H1 (cell line): ENCODE measurements at regions not wholly inside any gene's neighbourhood (a gene's known extent, or its start where the extent isn't known, plus 50 kb on each side); places are given as distances from the start of the nearest gene placed in this dataset.

Source experiments
- CTCF ChIA-PET: fragments of 300-600 bp; sonication (Branson Sonifier 250); formaldehyde crosslinking; loops from one replicate; lab custom pipeline; 2021; ENCODE audit not compliant: partially characterized antibody; lab: Charles Lee
- POLR2A ChIA-PET: fragments of 300-600 bp; sonication (Branson Sonifier 250); formaldehyde crosslinking; loops from one replicate; lab custom pipeline; 2021; ENCODE audit warnings: inconsistent platforms; ENCODE audit not compliant: partially characterized antibody; lab: Charles Lee
- DNase-seq, 2 experiments: peaks; one replicate each; pipeline versions ENCODE4 v3.0.0 to v3.0.0-alpha.2; 2010 to 2022; ENCODE audit warnings: low spot score in 2 of 2, low read depth in 1 of 2, mixed read lengths in 1 of 2
- FAIRE-seq: peaks from 2 replicates; lab custom pipeline; 2011; peaks lifted over from hg19 to GRCh38; lab: Jason Lieb, UNC
- H2AFZ ChIP-seq: 2 replicates; pipeline ENCODE4 v1.8.1; 2012; ENCODE audit warnings: low read length, inconsistent platforms
- H2AK5ac ChIP-seq: 2 replicates; pipeline ENCODE4 v1.6.1; 2013; ENCODE audit warnings: low read depth, low read length
- H2BK120ac ChIP-seq: replicated peaks from 2 replicates; pipeline ENCODE3; 2013; ENCODE audit warnings: low read depth, low read length, inconsistent platforms
- H2BK12ac ChIP-seq: 2 replicates; pipeline ENCODE4 v1.6.1; 2013; ENCODE audit warnings: low read depth, low read length
- H2BK15ac ChIP-seq: 2 replicates; pipeline ENCODE4 v1.6.1; 2013; ENCODE audit warnings: low read length
- H2BK20ac ChIP-seq: 2 replicates; pipeline ENCODE4 v1.6.1; 2013; ENCODE audit warnings: low read length
- H2BK5ac ChIP-seq: 2 replicates; pipeline ENCODE4 v1.6.1; 2013; ENCODE audit warnings: low read depth, low read length
- H3K14ac ChIP-seq: 2 replicates; pipeline ENCODE4 v1.6.1; 2013; ENCODE audit warnings: inconsistent platforms; ENCODE audit not compliant: insufficient read length
- H3K18ac ChIP-seq: 2 replicates; pipeline ENCODE4 v1.6.1; 2013; ENCODE audit warnings: low read length; ENCODE audit errors: extremely low read depth
- H3K23ac ChIP-seq: 2 replicates; pipeline ENCODE4 v1.6.1; 2013; ENCODE audit warnings: inconsistent platforms; ENCODE audit not compliant: insufficient read length
- H3K23me2 ChIP-seq: 2 replicates; pipeline ENCODE4 v1.6.1; 2013; ENCODE audit warnings: low read depth, low read length
- H3K27ac ChIP-seq: 2 replicates; pipeline ENCODE4 v1.6.1; 2011; ENCODE audit warnings: low read depth, low read length, inconsistent platforms
- H3K27me3 ChIP-seq, 4 experiments: replicated peaks in 1 of 4; 1 replicate in 1 of 4; 2 replicates in 3 of 4; pipeline versions ENCODE4 v1.6.1 to v1.8.1; 2011 to 2013; ENCODE audit warnings: low read length in 3 of 4, mild to moderate bottlenecking in 3 of 4, inconsistent platforms in 2 of 4, mixed read lengths in 2 of 4, moderate library complexity in 1 of 4; ENCODE audit not compliant: control insufficient read depth in 3 of 4, insufficient read depth in 3 of 4; ENCODE audit errors: extremely low read depth in 1 of 4
- H3K36me3 ChIP-seq, 4 experiments: 2 replicates each; pipeline versions ENCODE4 v1.6.1 to v1.8.1; 2011 to 2013; ENCODE audit warnings: mild to moderate bottlenecking in 4 of 4, low read length in 3 of 4, moderate library complexity in 2 of 4, control low read depth in 1 of 4, inconsistent platforms in 1 of 4; ENCODE audit not compliant: insufficient read depth in 4 of 4, control insufficient read depth in 2 of 4
- H3K4ac ChIP-seq: replicated peaks from 2 replicates; pipeline ENCODE3; 2013; ENCODE audit warnings: low read length, low read depth, mixed read lengths, inconsistent platforms; ENCODE audit not compliant: insufficient read length
- H3K4me1 ChIP-seq, 4 experiments: replicated peaks in 1 of 4; 1 replicate in 1 of 4; 2 replicates in 3 of 4; pipeline versions ENCODE4 v1.6.1 to v1.8.1; 2011 to 2013; ENCODE audit warnings: low read length in 3 of 4, inconsistent platforms in 2 of 4, mixed read lengths in 1 of 4; ENCODE audit not compliant: insufficient read depth in 4 of 4, control insufficient read depth in 3 of 4
- H3K4me2 ChIP-seq, 2 experiments: 2 replicates each; pipeline versions ENCODE4 v1.6.1 to v1.8.1; 2011 to 2013; ENCODE audit warnings: low read depth in 2 of 2, low read length in 2 of 2, control low read depth in 1 of 2, inconsistent platforms in 1 of 2, mild to moderate bottlenecking in 1 of 2; ENCODE audit not compliant: insufficient read depth in 1 of 2
- H3K4me3 ChIP-seq, 4 experiments: fragments of 200-600, 300-600 bp in 1 of 4; sonication (generic), shearing (Covaris generic), sonication (Bioruptor Twin) in 1 of 4; 2 replicates each; pipeline versions ENCODE4 v1.5.1 to v1.8.1; 2011 to 2016; ENCODE audit warnings: low read length in 4 of 4, low read depth in 3 of 4, control low read depth in 2 of 4, inconsistent platforms in 2 of 4, mild to moderate bottlenecking in 2 of 4, mixed read lengths in 1 of 4, moderate library complexity in 1 of 4; ENCODE audit not compliant: insufficient read depth in 2 of 4; ENCODE audit errors: extremely low read depth in 1 of 4
- H3K56ac ChIP-seq: replicated peaks from 2 replicates; pipeline ENCODE3; 2013; ENCODE audit warnings: low read depth, mild to moderate bottlenecking, mixed read lengths, low read length, inconsistent platforms; ENCODE audit not compliant: insufficient read length
- H3K79me1 ChIP-seq: 2 replicates; pipeline ENCODE4 v1.6.1; 2013; ENCODE audit warnings: low read depth, low read length, control low read depth
- H3K79me2 ChIP-seq, 2 experiments: 2 replicates each; pipeline versions ENCODE4 v1.6.1 to v1.8.1; 2012 to 2013; ENCODE audit warnings: low read length in 2 of 2, mild to moderate bottlenecking in 2 of 2, inconsistent platforms in 1 of 2; ENCODE audit not compliant: insufficient read depth in 2 of 2, control insufficient read depth in 1 of 2
- H3K9ac ChIP-seq, 4 experiments: replicated peaks in 1 of 4; 1 replicate in 1 of 4; 2 replicates in 3 of 4; pipeline versions ENCODE4 v1.6.1 to v1.8.1; 2011 to 2013; ENCODE audit warnings: low read depth in 3 of 4, low read length in 3 of 4, control low read depth in 2 of 4, mild to moderate bottlenecking in 2 of 4, moderate library complexity in 2 of 4, inconsistent platforms in 1 of 4; ENCODE audit errors: extremely low read depth in 1 of 4
- H3K9me3 ChIP-seq, 2 experiments: 2 replicates each; pipeline versions ENCODE4 v1.6.1 to v1.8.1; 2012 to 2013; ENCODE audit warnings: mild to moderate bottlenecking in 2 of 2, moderate library complexity in 2 of 2, control low read depth in 1 of 2, inconsistent platforms in 1 of 2, low read depth in 1 of 2, low read length in 1 of 2, mixed read lengths in 1 of 2; ENCODE audit not compliant: insufficient read depth in 2 of 2
- H4K20me1 ChIP-seq, 2 experiments: replicated peaks in 1 of 2; 2 replicates each; pipeline versions ENCODE3 to v1.8.1; 2011 to 2013; ENCODE audit warnings: inconsistent platforms in 2 of 2, low read length in 2 of 2, mild to moderate bottlenecking in 1 of 2; ENCODE audit not compliant: insufficient read depth in 2 of 2, control insufficient read depth in 1 of 2
- H4K5ac ChIP-seq: 2 replicates; pipeline ENCODE4 v1.6.1; 2013; ENCODE audit warnings: low read length, low read depth, mixed read lengths, inconsistent platforms; ENCODE audit not compliant: insufficient read length
- H4K8ac ChIP-seq: 2 replicates; pipeline ENCODE4 v1.8.0; 2013; ENCODE audit warnings: mild to moderate bottlenecking, moderate library complexity, low read length, inconsistent platforms; ENCODE audit not compliant: insufficient read depth; ENCODE audit errors: extremely low read depth
- H4K91ac ChIP-seq: replicated peaks from 2 replicates; pipeline ENCODE3; 2013; ENCODE audit warnings: low read length, mixed read lengths, inconsistent platforms; ENCODE audit not compliant: insufficient read length
- CBX8 ChIP-seq: fragments of 300-800, 300-1000 bp; sonication (generic); IDR thresholded peaks from 2 replicates; pipeline ENCODE4 v1.7.1; 2016; ENCODE audit warnings: low read depth, low read length, borderline replicate concordance
- CTBP2 ChIP-seq: IDR thresholded peaks from 2 replicates; pipeline ENCODE4 v1.7.0; 2011; ENCODE audit warnings: borderline replicate concordance, mild to moderate bottlenecking, moderate library complexity, mixed read lengths, low read length; ENCODE audit not compliant: insufficient read depth, insufficient read length
- CTCF ChIP-seq, 3 experiments: IDR thresholded peaks; 1 replicate in 2 of 3; 2 replicates in 1 of 3; pipeline versions ENCODE4 v1.5.1 to v1.6.1; 2011; ENCODE audit warnings: low read length in 3 of 3, mild to moderate bottlenecking in 3 of 3, inconsistent platforms in 2 of 3, low read depth in 1 of 3, moderate library complexity in 1 of 3; ENCODE audit not compliant: insufficient read depth in 1 of 3; ENCODE audit errors: control extremely low read depth in 1 of 3
- EGR1 ChIP-seq: IDR thresholded peaks from 2 replicates; pipeline ENCODE4 v1.6.1; 2011; ENCODE audit warnings: low read depth, low read length, borderline replicate concordance
- EZH2 ChIP-seq: fragments of 200-600 bp; sonication (generic); IDR thresholded peaks from 2 replicates; pipeline ENCODE4 v1.7.1; 2012; ENCODE audit warnings: low read depth, mild to moderate bottlenecking, moderate library complexity, low read length, inconsistent platforms; ENCODE audit not compliant: severe bottlenecking
- RBBP5 ChIP-seq: IDR thresholded peaks from 2 replicates; pipeline ENCODE4 v1.7.1; 2012; ENCODE audit warnings: low read depth, mild to moderate bottlenecking, inconsistent platforms, low read length, moderate library complexity, borderline replicate concordance
- RFX5 ChIP-seq: IDR thresholded peaks from 2 replicates; pipeline ENCODE4 v1.6.1; 2011; ENCODE audit warnings: low read depth, low read length, improper control_type of control experiment, borderline replicate concordance
- SAP30 ChIP-seq: fragments of 300-600 bp; sonication (generic); IDR thresholded peaks from 2 replicates; pipeline ENCODE4 v1.7.1; 2012; ENCODE audit warnings: low read length, moderate library complexity, mild to moderate bottlenecking, inconsistent platforms; ENCODE audit not compliant: insufficient read depth, insufficient replicate concordance
- SIN3A ChIP-seq, 2 experiments: IDR thresholded peaks in 1 of 2; conservative IDR thresholded peaks in 1 of 2; 2 replicates each; pipeline ENCODE4 v1.6.1; 2011 to 2012; ENCODE audit warnings: low read length in 2 of 2, improper control_type of control experiment in 1 of 2, low read depth in 1 of 2, mild to moderate bottlenecking in 1 of 2
- TAF1 ChIP-seq: IDR thresholded peaks from 2 replicates; pipeline ENCODE4 v1.6.1; 2011; ENCODE audit warnings: mild to moderate bottlenecking, low read depth, low read length
- WGBS, 2 experiments: shearing (Covaris generic) in 1 of 2; methylation state at CpG; one replicate each; pipeline versions ENCODE4 v1.1.6 to v1.1.7; 2013 to 2015; ENCODE audit warnings: low lambda C conversion rate in 2 of 2, mixed read lengths in 2 of 2, inconsistent platforms in 1 of 2, low coverage in 1 of 2, missing lambda C conversion rate in 1 of 2; ENCODE audit not compliant: insufficient replicate concordance in 2 of 2, insufficient coverage in 1 of 2, insufficient read length in 1 of 2; ENCODE audit errors: extremely low coverage in 1 of 2, missing lambda C conversion rate in 1 of 2; 5-methylcytosine and 5-hydroxymethylcytosine counted together

GRCh38 chr5:116674881-116675625, 100.4 kb upstream of the SEMA6A start:
- no peaks in the 10 kb centered on the region for H3K79me2 ChIP-seq
- no peak overlapping the region for H4K5ac ChIP-seq
- no peak overlapping the region for H4K8ac ChIP-seq
- no peaks in the 10 kb centered on the region for H3K23me2 ChIP-seq
- no peaks in the 10 kb centered on the region for H4K20me1 ChIP-seq
- H3K4ac ChIP-seq, result no peak overlapping the region
- H3K36me3 ChIP-seq, result no peaks in the 10 kb centered on the region
- H3K23ac ChIP-seq, result no peak overlapping the region
- no peak overlapping the region for H3K27ac ChIP-seq
- H2BK15ac ChIP-seq, result no peak overlapping the region
- no peak overlapping the region for H2AFZ ChIP-seq
- no peak overlapping the region for H3K9ac ChIP-seq
- H2BK20ac ChIP-seq, result no peak overlapping the region
- CTCF ChIA-PET, result no interaction called here
- H3K9me3 ChIP-seq, result no peaks in the 10 kb centered on the region
- H3K4me2 ChIP-seq, result no peak overlapping the region
- no peak overlapping the region for H3K18ac ChIP-seq
- POLR2A ChIA-PET, result no interaction called here
- DNase-seq (no peak), FAIRE-seq (no peak)
- no peak overlapping the region for H2AK5ac ChIP-seq
- no peaks in the 10 kb centered on the region for H3K79me1 ChIP-seq
- no peak overlapping the region for H3K56ac ChIP-seq
- WGBS, 2 experiments, result 73% methylated on average over 6 of the region's 6 CpGs; no CpG with 5 or more reads in 1 of the 2 experiments
- H3K4me3 ChIP-seq, result no peak overlapping the region
- no peak overlapping the region for H4K91ac ChIP-seq
- H2BK12ac ChIP-seq, result no peak overlapping the region
- no peaks in the 10 kb centered on the region for H3K27me3 ChIP-seq
- no peak overlapping the region for H3K14ac ChIP-seq
- TF ChIP-seq TAF1 (no peak), RFX5 (no peak), EGR1 (no peak), CTBP2 (no peak), CTCF (IDR thresholded peaks at IDR 0.05; ENCODE audit: control extremely low read depth in 1 of 3, insufficient read depth in 1 of 3, low read depth in 1 of 3, low read length in 3 of 3) (no peak), SAP30 (no peak), CBX8 (no peak), EZH2 (no peak), RBBP5 (no peak), SIN3A (conservative IDR thresholded peaks at IDR 0.05 in 1 of 2, IDR thresholded peaks at IDR 0.05 in 1 of 2; ENCODE audit: low read depth in 1 of 2, low read length in 2 of 2) (no peak)
- H2BK5ac ChIP-seq, result no peak overlapping the region
- no peaks in the 10 kb centered on the region for H3K4me1 ChIP-seq
- H2BK120ac ChIP-seq, result no peak overlapping the region
